Trophoblast cell (in vitro differentiated cells and primary cell): ENCODE measurements at regions not wholly inside any gene's neighbourhood (a gene's known extent, or its start where the extent isn't known, plus 50 kb on each side); places are given as distances from the start of the nearest gene placed in this dataset.

Experiments used
- DNase-seq, 2 donors: peaks; one replicate each; pipeline ENCODE4 v3.0.0-alpha.2; 2016
- H2AFZ ChIP-seq: 2 replicates; pipeline ENCODE4 v1.6.1; 2013; ENCODE audit warnings: low read length, moderate library complexity, mild to moderate bottlenecking; ENCODE audit not compliant: insufficient read depth, poor library complexity
- H2AK5ac ChIP-seq: 2 replicates; pipeline ENCODE4 v1.6.1; 2013; ENCODE audit warnings: mild to moderate bottlenecking, low read length
- H2BK120ac ChIP-seq: 2 replicates; pipeline ENCODE4 v1.6.1; 2013; ENCODE audit warnings: low read length, mild to moderate bottlenecking, moderate library complexity; ENCODE audit not compliant: insufficient read depth, poor library complexity
- H2BK12ac ChIP-seq: 2 replicates; pipeline ENCODE4 v1.6.1; 2013; ENCODE audit warnings: mild to moderate bottlenecking, low read length, moderate library complexity
- H2BK5ac ChIP-seq: 2 replicates; pipeline ENCODE4 v1.6.1; 2013; ENCODE audit warnings: low read length, low read depth, moderate library complexity, mild to moderate bottlenecking; ENCODE audit not compliant: poor library complexity
- H3K14ac ChIP-seq: 2 replicates; pipeline ENCODE4 v1.6.1; 2013; ENCODE audit warnings: mild to moderate bottlenecking, low read length
- H3K18ac ChIP-seq: 2 replicates; pipeline ENCODE4 v1.6.1; 2013; ENCODE audit warnings: mild to moderate bottlenecking, low read length
- H3K23ac ChIP-seq: 2 replicates; pipeline ENCODE4 v1.6.1; 2013; ENCODE audit warnings: low read length
- H3K27ac ChIP-seq: 2 replicates; pipeline ENCODE4 v1.5.1; 2013; ENCODE audit warnings: low read depth, mild to moderate bottlenecking, inconsistent platforms, low read length, moderate library complexity
- H3K27me3 ChIP-seq: 2 replicates; pipeline ENCODE4 v1.6.1; 2013; ENCODE audit warnings: inconsistent platforms, mild to moderate bottlenecking, low read length, moderate library complexity; ENCODE audit not compliant: insufficient read depth
- H3K36me3 ChIP-seq, 2 experiments: 1 replicate in 1 of 2; 2 replicates in 1 of 2; pipeline ENCODE4 v1.6.1; 2013; ENCODE audit warnings: low read length in 2 of 2, mild to moderate bottlenecking in 2 of 2, moderate library complexity in 1 of 2; ENCODE audit not compliant: insufficient read depth in 2 of 2, control insufficient read depth in 1 of 2
- H3K4ac ChIP-seq: 2 replicates; pipeline ENCODE4 v1.6.1; 2013; ENCODE audit warnings: low read depth, mild to moderate bottlenecking, low read length, moderate library complexity
- H3K4me1 ChIP-seq, 2 experiments: 1 replicate in 1 of 2; 2 replicates in 1 of 2; pipeline ENCODE4 v1.6.1; 2013; ENCODE audit warnings: low read length in 2 of 2, mild to moderate bottlenecking in 2 of 2, moderate library complexity in 1 of 2; ENCODE audit not compliant: insufficient read depth in 2 of 2, control insufficient read depth in 1 of 2
- H3K4me2 ChIP-seq: 2 replicates; pipeline ENCODE4 v1.6.1; 2013; ENCODE audit warnings: inconsistent platforms, mild to moderate bottlenecking, low read length, moderate library complexity
- H3K4me3 ChIP-seq: 2 replicates; pipeline ENCODE4 v1.5.1; 2013; ENCODE audit warnings: mild to moderate bottlenecking, low read depth, low read length, inconsistent platforms
- H3K79me1 ChIP-seq: one replicate; pipeline ENCODE4 v1.6.1; 2013; ENCODE audit warnings: low read length
- H3K79me2 ChIP-seq: 2 replicates; pipeline ENCODE4 v1.6.1; 2013; ENCODE audit warnings: low read length, mild to moderate bottlenecking; ENCODE audit not compliant: control insufficient read depth, insufficient read depth, poor library complexity
- H3K9ac ChIP-seq: 2 replicates; pipeline ENCODE4 v1.6.1; 2013; ENCODE audit warnings: mild to moderate bottlenecking, low read length
- H3K9me3 ChIP-seq: 2 replicates; pipeline ENCODE4 v1.6.1; 2013; ENCODE audit warnings: low read depth, mild to moderate bottlenecking, control low read depth, inconsistent platforms, low read length; ENCODE audit not compliant: insufficient read depth
- H4K12ac ChIP-seq: 2 replicates; pipeline ENCODE4 v1.6.1; 2013; ENCODE audit warnings: low read depth, mild to moderate bottlenecking, low read length, moderate library complexity
- H4K8ac ChIP-seq: 2 replicates; pipeline ENCODE4 v1.6.1; 2013; ENCODE audit warnings: low read depth, mild to moderate bottlenecking, low read length, moderate library complexity
- H4K91ac ChIP-seq: one replicate; pipeline ENCODE4 v1.6.1; 2013; ENCODE audit warnings: low read depth, mild to moderate bottlenecking, low read length, moderate library complexity
- WGBS: extraction: QIAGEN DNeasy Blood & Tissue Kit; methylation state at CpG from one replicate; pipeline ENCODE4 v1.1.7; 2013; ENCODE audit warnings: missing lambda C conversion rate; ENCODE audit not compliant: insufficient read length, insufficient coverage; ENCODE audit errors: extremely low coverage; 5-methylcytosine and 5-hydroxymethylcytosine counted together

- H3K79me1 ChIP-seq: no peaks in the 10 kb centered on the region
- no CpG with 5 or more reads among the region's 13 CpGs for WGBS
- H2AFZ ChIP-seq: no peak overlapping the region
- H3K14ac ChIP-seq: no peak overlapping the region
- no peak overlapping the region for H2BK5ac ChIP-seq
- no peaks in the 10 kb centered on the region for H3K36me3 ChIP-seq
- no peak overlapping the region for H4K12ac ChIP-seq
- H2BK12ac ChIP-seq: no peak overlapping the region
- H3K4ac ChIP-seq: no peak overlapping the region
- no peaks in the 10 kb centered on the region for H3K27me3 ChIP-seq
- H3K4me1 ChIP-seq: peaks cover 0 to 6% of the 10 kb centered on the region in 2 experiments
- no peak overlapping the region for H3K9ac ChIP-seq
- H3K27ac ChIP-seq: no peak overlapping the region
- no peak overlapping the region for H2BK120ac ChIP-seq
- no peak for DNase-seq
- H3K79me2 ChIP-seq: no peaks in the 10 kb centered on the region
- H4K8ac ChIP-seq: no peak overlapping the region
- H4K91ac ChIP-seq: no peak overlapping the region
- H3K4me3 ChIP-seq: no peak overlapping the region
- H3K9me3 ChIP-seq: no peaks in the 10 kb centered on the region
- H3K18ac ChIP-seq: no peak overlapping the region
- no peak overlapping the region for H3K4me2 ChIP-seq
- no peak overlapping the region for H3K23ac ChIP-seq
- no peak overlapping the region for H2AK5ac ChIP-seq
These were observed 683.5 kb upstream of the SALL3 start for GRCh38 chr18:78296166-78296565.

- Histone ChIP-seq H3K18ac (no peak overlapping the region), H3K14ac (no peak overlapping the region), H3K9me3 (no peaks in the 10 kb centered on the region), H4K12ac (no peak overlapping the region), H4K8ac (no peak overlapping the region), H3K4me2 (no peak overlapping the region), H2AFZ (no peak overlapping the region), H4K91ac (no peak overlapping the region), H3K27ac (no peak overlapping the region), H3K36me3 (no peaks in the 10 kb centered on the region), H2BK120ac (no peak overlapping the region), H3K79me2 (no peaks in the 10 kb centered on the region), H3K27me3 (no peaks in the 10 kb centered on the region), H3K79me1 (no peaks in the 10 kb centered on the region), H3K4me3 (no peak overlapping the region), H3K9ac (no peak overlapping the region), H3K4me1 (peaks cover 0 to 6% of the 10 kb centered on the region in 2 experiments), H3K4ac (no peak overlapping the region), H2BK12ac (no peak overlapping the region), H2BK5ac (no peak overlapping the region), H2AK5ac (no peak overlapping the region), H3K23ac (no peak overlapping the region)
- WGBS: no CpG with 5 or more reads among the region's 10 CpGs
- DNase-seq: no peak
These were observed 682.6 kb upstream of the SALL3 start for GRCh38 chr18:78297048-78297447.

DNA sequence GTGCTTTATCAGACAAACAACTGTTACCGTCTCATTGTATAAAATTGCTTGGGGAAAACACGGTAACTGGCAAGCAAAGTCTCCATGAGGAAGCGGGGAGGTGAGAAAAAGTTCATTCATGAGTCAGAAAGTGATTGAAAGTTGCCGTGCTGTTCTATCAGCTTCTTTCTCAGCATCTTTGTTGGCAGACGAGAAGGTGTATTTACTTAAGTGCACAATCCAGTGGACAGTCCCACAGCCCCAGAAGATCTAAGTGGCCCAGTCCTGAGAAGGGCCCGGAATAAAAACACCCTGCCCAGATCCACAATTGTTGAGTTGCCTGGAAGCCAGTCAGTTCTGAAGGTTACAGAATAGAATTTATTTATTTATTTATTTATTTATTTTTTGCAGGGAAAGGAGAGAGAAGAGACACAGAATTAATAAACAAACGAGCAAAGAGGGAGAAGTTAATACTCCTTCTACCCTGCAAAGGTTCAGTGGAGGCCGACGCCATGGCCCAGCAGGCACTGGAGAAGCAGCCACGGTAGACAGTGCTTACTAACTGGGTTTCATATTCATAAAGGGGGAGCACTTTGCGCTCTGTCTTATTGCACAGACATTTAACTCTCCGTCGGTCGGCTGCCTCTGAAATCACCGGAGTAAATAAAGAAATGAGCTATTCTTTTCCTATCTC, 676.0 kb upstream of the SALL3 start:
- H2BK12ac ChIP-seq: no peak overlapping the region
- H3K14ac ChIP-seq: no peak overlapping the region
- H3K27ac ChIP-seq: no peak overlapping the region
- H4K12ac ChIP-seq: no peak overlapping the region
- no peak overlapping the region for H3K4ac ChIP-seq
- no peak overlapping the region for H2AK5ac ChIP-seq
- no peak overlapping the region for H3K4me3 ChIP-seq
- H2AFZ ChIP-seq: no peak overlapping the region
- H2BK120ac ChIP-seq: no peak overlapping the region
- no peak overlapping the region for H2BK5ac ChIP-seq
- H3K18ac ChIP-seq: no peak overlapping the region
- no peak for DNase-seq
- H3K36me3 ChIP-seq: no peaks in the 10 kb centered on the region
- H3K79me2 ChIP-seq: no peaks in the 10 kb centered on the region
- no peaks in the 10 kb centered on the region for H3K27me3 ChIP-seq
- H3K79me1 ChIP-seq: no peaks in the 10 kb centered on the region
- no CpG with 5 or more reads among the region's 15 CpGs for WGBS
- H3K4me1 ChIP-seq: no peaks in the 10 kb centered on the region
- no peak overlapping the region for H4K91ac ChIP-seq
- no peak overlapping the region for H3K9ac ChIP-seq
- no peak overlapping the region for H3K4me2 ChIP-seq
- H4K8ac ChIP-seq: no peak overlapping the region
- no peak overlapping the region for H3K23ac ChIP-seq
- no peaks in the 10 kb centered on the region for H3K9me3 ChIP-seq

DNA sequence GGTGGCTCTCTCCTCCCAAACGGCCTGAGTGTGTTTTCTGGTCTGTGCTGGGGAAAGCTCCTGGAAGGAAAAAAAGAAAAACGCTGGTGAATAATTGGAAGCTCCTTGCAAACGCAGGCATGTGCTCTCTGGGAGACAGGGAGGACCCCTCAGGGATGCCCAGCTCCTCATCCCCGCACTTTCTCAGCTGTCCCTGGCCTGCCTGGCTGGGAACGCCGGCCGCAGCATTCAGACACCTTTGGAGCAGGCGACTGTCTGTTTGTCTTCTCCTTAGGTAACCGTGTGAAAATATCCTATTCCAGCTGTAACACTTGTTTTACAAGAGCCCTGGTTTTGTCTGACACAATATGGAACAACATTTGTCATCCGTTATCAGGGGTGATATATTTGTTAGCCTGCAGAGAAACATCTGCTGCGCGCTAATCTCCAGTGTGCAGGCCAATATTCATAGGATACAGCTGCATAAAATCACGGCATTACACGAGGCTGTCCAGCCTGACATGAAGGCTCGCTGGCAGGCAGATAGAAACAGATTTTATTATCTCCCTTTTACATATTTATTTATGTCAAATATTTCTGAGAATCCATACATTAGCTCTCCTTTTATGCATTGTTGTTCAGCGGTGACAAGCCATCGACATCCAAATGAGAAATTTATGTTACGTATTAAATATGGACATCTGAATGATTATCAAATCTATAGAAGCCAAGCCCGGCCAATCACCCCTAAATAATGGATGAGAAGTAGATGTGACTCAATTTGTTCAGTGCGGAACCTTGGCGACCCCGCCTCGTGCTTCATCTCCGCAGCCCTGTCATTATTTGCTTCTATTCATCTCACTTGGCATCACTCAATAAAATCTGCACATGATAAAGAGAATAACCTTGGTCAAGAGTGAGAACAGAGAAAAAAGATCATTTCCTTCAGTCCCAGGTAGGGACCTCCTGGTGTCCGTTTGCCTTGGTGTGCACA, 675.1 kb upstream of the SALL3 start:
- H2BK120ac ChIP-seq: no peak overlapping the region

More for the DNA sequence above, 675.1 kb upstream of the SALL3 start:
- Histone ChIP-seq H3K79me2 (no peaks in the 10 kb centered on the region), H3K27ac (no peak overlapping the region), H2BK5ac (no peak overlapping the region), H3K9me3 (no peaks in the 10 kb centered on the region), H3K18ac (no peak overlapping the region), H4K8ac (no peak overlapping the region), H3K4me3 (no peak overlapping the region), H3K27me3 (no peaks in the 10 kb centered on the region), H3K9ac (no peak overlapping the region), H2BK12ac (no peak overlapping the region), H2AK5ac (no peak overlapping the region), H3K4me1 (no peaks in the 10 kb centered on the region), H4K91ac (no peak overlapping the region), H3K4ac (no peak overlapping the region), H3K36me3 (no peaks in the 10 kb centered on the region), H4K12ac (no peak overlapping the region), H3K14ac (no peak overlapping the region), H3K23ac (no peak overlapping the region), H3K79me1 (no peaks in the 10 kb centered on the region), H2AFZ (no peak overlapping the region), H3K4me2 (no peak overlapping the region)
- WGBS: no CpG with 5 or more reads among the region's 25 CpGs
- DNase-seq: no peak
